NCI-H2227 (cell line): ENCODE measurements at regions not wholly inside any gene's neighbourhood (a gene's known extent, or its start where the extent isn't known, plus 50 kb on each side); places are given as distances from the start of the nearest gene placed in this dataset.
"Not testable (repeated sequence)": the region's sequence is repeated elsewhere in the genome, so short reads cannot be mapped to it uniquely, and the experiment has no call there.

Experiments
- DNase-seq: peaks from one replicate; lab custom pipeline; 2025; ENCODE audit not compliant: unreplicated experiment; lab: John Stamatoyannopoulos, UW

GRCh38 chr9:79396168-79396567, 175.6 kb upstream of the TLE4 start:
- no peak for DNase-seq

DNA sequence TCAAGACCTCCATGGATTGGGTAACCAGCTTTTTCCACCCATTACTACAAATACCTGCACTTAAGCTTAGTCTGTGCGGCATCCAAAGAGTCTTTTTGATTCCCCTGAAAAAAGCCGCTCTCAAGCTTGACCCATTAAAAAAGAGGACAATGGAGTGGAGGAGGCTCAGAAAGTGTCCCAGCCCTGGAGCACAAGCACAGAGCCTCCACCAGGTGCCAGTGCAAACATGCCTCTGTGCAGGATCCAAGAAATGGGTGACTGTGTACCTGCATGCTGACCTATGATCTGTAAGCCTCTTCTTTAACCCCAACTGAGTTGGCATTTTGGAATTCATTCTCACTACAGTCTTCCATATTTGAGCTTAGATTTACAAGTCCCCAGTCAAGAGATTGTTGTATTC, 168.3 kb upstream of the TLE4 start:
- no peak for DNase-seq

DNA sequence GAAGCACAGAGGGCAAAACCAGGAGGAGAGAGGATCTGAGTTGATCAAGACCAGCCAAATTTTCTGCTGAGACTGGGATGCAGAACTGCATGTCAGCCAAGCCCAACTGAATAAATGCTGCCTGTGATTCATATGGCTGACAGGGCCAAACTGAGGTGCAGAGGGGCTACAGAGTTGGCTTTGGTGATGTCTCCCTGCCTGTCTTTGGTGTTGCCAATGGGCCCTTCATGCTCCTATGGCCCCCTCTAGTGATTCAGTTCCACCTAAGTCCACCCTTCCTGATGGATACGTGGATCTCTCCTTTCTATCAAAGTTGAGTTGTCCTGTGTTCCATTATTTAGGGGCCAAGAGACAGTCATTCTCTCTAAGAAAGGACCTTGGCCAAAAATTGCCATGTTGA, 163.6 kb upstream of the TLE4 start:
- DNase-seq, result no peak

- DNase-seq, result no peak
Measured at GRCh38 chr9:79408617-79409016, 163.1 kb upstream of the TLE4 start.

GRCh38 chr9:79409182-79409823, 162.5 kb upstream of the TLE4 start:
- no peak for DNase-seq

DNA sequence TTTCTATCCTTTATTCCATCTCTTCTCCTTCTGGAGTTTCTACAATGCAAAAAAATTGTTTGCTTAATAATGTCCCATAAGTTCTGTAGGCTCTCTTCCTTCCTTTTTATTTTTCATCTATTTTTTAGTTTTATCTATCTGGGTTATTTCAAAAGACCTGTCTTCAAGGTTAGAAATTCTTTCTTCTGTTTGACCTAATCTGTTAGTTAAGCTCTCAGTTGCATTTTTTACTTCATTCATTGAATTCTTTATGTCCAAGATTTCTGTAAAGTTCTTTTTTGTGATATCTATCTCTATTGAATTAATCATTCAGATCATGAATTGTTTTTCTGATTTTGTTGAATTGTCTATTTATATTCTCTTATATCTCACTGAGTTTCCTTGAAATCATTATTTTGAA, 145.9 kb upstream of the TLE4 start:
- DNase-seq, result no peak

- no peak for DNase-seq
Measured at GRCh38 chr9:79428422-79428821, 143.3 kb upstream of the TLE4 start.

- no peak for DNase-seq
Measured at GRCh38 chr9:79430619-79431018, 141.1 kb upstream of the TLE4 start.

- no peak for DNase-seq
Measured at GRCh38 chr9:79431019-79431679, 140.6 kb upstream of the TLE4 start.

GRCh38 chr9:79432485-79432884, 139.3 kb upstream of the TLE4 start:
- no peak for DNase-seq

DNA sequence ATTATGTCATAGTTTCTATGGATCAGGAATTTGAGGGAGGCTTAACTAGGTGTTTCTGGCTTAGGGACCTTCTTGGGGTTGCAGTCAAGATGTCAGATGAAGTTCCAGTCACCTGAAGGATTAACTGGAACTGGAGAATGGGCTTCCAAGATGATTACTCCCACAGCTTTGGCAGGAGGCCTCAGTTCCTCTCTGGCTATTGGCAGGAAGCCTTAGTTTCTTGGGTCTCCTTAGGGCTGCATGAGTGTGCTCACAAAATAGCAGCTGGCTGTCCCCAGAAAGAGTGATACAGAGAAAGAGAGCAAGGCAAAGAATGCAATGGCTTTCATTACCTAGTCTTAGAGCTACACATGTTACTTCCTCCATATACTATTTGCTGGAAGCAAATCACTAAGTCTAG, 138.1 kb upstream of the TLE4 start:
- no peak for DNase-seq

- not testable (repeated sequence) for DNase-seq
Measured at GRCh38 chr9:79439221-79439620, 132.5 kb upstream of the TLE4 start.

- DNase-seq, result no peak
Measured at GRCh38 chr9:79446523-79447307, 125.0 kb upstream of the TLE4 start.

- DNase-seq, result no peak
Measured at GRCh38 chr9:79447308-79447605, 124.5 kb upstream of the TLE4 start.

DNA sequence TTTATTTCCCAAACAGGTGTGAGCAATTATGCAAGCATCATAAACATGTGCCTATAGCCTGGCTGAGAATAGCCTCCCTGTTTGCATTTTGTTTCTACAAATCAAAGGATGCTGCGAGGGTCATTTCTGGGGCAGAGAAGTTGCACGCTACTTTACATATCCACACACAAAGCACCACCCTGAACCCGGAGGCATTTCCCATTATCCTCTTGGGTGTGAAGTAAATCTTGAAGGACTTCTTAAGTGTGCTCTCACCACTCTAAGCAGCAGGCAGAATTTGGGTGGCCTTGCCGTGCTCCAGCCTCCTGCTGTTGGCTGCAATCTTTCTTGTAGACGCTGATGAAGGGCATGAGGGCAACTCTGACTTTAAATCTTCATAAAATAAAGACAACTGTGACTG, 124.0 kb upstream of the TLE4 start:
- no peak for DNase-seq

DNA sequence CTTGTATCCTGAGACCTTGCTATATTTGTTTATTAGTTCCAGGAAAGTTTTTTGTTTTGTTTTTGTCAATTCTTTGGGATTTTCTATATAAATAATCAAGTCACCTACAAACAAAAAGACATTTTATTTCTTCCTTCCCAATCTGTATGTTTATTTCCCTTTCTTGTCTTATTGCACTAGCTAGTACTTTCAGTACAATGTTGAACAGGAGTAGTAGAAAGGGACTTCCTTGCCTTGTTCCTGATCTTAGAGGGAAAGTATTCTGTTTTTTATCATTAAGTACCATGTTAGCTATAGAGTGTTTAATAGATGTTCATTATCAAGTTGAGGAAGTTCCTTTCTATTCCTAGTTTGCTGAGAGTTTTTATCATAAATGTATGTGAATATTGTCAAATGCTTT, 119.5 kb upstream of the TLE4 start:
- no peak for DNase-seq

- no peak for DNase-seq
Measured at GRCh38 chr9:79461712-79462111, 110.1 kb upstream of the TLE4 start.

DNA sequence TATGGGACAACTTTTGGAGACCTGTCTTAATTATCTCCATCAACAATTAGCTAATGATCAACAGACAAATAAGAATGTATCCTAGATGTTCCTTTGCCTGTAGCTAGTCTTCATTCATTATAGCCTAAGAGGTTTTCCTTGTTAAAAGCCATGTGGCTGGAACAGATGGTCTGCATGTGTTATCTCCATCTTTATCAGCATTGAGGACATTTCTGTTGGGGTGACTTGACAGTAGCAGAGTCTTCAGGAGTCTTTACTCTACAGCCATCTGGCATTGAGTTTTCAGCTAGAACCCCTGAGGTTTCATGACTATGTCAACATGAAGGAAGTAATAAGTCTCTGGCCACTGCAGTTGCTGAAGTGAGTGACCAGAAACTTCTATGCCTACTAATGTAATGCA, 106.6 kb upstream of the TLE4 start:
- DNase-seq, result no peak

DNA sequence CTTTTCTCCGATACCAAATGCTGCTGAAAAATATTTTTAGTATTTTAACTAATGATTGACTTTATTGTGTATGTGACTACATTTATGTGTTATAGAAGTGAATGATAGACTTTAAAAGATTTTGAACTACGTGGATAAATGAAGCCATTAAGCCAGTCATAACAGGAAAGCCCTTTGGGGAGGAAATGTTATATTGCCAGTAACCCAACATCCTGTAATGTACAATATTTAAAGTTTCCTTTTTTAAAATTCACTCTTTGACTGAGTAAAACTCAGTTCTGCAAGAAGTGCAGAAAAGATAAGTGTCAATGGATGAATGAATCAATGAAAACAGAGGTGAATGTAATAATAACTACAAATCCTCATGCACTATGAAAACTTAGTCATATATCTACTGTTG, 102.6 kb upstream of the TLE4 start:
- no peak for DNase-seq

DNA sequence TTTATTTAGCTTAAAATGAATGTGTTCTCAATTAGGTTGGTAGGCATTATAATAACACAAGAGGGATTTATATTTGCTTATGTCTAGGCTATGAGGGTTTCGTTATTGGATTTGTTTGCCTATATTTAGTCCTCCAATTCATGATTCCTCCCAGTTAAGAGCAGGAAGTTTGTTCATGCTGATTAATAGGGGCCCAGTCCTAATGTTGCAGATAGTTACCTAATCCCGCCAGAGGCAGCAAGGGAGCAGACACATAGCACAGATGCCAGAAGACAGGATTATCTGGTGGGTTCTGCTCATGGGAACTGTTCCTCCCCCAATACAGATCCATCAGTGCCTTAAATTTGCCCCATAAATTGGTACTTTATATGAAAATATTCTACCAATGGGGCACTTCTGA, 100.8 kb upstream of the TLE4 start:
- DNase-seq, result no peak

DNA sequence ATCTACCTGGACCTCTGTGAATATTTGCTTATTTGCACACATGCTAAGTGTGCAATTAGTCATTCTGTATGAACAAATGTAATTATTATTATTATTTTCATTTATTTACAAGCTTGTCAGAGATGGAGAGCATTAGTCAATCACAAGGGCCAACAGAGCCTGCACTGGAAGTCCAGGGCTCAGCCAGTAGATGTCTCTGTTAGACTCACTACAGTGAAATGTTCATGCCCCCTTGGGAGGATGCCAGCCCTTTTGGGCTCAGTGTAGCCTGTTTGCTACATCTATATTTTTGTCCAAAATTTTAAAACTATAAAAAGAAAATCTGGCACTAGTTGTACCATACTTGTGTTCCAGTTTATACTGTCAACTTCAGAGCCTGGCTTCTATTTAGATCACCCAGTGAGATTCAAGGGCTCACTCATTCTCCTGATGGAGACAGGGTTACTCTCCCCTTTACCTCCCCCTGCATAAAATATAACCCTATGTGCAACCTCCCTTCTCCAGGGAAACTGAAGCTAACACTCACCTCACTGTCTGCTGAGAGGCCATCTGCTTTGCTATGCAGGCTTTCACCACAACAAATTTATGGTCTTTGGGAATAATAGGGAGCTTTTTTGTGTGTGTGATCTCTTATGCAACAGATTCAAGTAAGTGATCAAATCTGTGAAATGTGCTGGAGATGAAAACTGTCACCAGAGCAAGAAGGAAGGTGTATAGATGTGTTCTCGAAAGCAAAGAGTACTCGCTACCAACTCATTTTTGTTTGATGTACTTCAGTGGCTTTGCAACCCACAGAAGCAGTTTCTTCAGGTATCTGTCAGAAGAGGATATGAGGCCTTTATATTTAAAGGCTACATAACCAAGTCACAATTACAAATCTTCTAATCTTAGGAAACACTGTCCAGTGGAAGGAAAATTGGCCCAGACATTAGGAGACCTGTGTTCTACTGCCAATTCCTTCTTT, 99.9 kb upstream of the TLE4 start:
- peak; percentile 2 for DNase-seq
